WI38 (cell line): ENCODE measurements at regions not wholly inside any gene's neighbourhood (a gene's known extent, or its start where the extent isn't known, plus 50 kb on each side); places are given as distances from the start of the nearest gene placed in this dataset.

ENCODE experiments used
- H3K4me3 ChIP-seq: 2 replicates; pipeline ENCODE4 v1.5.1; 2011; ENCODE audit warnings: low read depth, mild to moderate bottlenecking, control low read depth, low read length
- TF ChIP-seq, protein P1 (sequence below): IDR thresholded peaks from 2 replicates; pipeline ENCODE4 v1.5.1; 2012; ENCODE audit warnings: low read depth, mild to moderate bottlenecking, control low read depth, low read length

DNA sequence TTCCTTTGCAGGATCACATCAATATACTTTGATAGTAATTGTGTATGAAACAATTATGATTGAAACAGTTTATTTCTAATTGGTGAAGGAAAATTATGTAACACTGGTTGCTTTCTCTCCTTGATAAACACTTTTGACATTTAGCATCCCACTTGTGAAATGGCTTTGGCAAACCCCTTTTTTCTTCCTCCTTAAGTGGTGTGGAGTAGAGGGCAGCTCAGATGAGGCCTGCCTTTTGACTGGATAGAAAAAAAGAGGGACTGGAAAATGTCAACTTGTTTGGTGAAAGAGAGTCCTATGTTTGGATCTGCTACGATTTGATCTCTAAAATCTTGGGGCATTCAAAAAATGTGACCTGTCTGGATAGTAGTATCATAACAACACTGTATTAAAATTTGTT is 318.3 kb downstream of the MEIS1 start:
- H3K4me3 ChIP-seq: no peak overlapping the region
- TF ChIP-seq, protein P1, sequence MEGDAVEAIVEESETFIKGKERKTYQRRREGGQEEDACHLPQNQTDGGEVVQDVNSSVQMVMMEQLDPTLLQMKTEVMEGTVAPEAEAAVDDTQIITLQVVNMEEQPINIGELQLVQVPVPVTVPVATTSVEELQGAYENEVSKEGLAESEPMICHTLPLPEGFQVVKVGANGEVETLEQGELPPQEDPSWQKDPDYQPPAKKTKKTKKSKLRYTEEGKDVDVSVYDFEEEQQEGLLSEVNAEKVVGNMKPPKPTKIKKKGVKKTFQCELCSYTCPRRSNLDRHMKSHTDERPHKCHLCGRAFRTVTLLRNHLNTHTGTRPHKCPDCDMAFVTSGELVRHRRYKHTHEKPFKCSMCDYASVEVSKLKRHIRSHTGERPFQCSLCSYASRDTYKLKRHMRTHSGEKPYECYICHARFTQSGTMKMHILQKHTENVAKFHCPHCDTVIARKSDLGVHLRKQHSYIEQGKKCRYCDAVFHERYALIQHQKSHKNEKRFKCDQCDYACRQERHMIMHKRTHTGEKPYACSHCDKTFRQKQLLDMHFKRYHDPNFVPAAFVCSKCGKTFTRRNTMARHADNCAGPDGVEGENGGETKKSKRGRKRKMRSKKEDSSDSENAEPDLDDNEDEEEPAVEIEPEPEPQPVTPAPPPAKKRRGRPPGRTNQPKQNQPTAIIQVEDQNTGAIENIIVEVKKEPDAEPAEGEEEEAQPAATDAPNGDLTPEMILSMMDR: no peak

DNA sequence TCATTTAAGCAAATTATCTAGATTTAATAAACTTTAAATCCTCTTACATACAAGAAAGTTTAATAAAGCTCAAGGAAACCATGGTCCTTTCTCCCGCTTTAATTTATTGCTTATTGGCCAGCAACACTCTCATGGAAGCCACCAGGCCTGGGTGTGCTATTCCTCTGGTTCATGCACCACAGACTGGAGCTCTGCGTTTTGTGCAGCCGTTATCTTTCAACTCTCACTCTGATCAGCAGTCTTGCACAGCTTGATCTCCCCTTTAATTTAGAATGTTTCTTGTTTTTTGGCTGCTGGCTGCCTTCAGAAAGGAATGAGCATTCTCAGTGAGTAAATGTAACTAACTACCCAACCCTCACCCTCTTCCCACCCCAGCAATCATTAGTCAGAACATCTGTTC is 318.7 kb downstream of the MEIS1 start:
- no peak overlapping the region for H3K4me3 ChIP-seq
- TF ChIP-seq, protein P1: no peak

DNA sequence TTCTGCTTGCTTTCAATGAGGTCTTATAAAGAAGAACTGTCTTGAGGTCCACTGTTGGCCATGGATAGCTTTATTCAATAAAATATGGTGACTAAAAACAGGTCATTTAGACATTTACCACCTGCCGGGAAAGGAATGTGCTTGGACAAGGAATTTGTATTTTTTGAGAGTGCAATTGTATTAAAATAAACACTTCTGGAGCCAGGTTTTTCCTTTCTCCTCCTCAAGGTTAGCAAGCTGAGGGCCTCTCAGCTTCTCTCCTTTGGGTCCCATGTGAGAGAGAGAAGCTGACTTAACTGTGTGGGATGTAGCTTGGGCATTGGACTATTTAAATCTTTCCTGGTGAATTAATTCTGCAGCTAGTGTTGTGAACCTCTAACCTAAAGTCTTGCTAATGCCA is 321.0 kb downstream of the MEIS1 start:
- TF ChIP-seq, protein P1: no peak
- H3K4me3 ChIP-seq: no peak overlapping the region

DNA sequence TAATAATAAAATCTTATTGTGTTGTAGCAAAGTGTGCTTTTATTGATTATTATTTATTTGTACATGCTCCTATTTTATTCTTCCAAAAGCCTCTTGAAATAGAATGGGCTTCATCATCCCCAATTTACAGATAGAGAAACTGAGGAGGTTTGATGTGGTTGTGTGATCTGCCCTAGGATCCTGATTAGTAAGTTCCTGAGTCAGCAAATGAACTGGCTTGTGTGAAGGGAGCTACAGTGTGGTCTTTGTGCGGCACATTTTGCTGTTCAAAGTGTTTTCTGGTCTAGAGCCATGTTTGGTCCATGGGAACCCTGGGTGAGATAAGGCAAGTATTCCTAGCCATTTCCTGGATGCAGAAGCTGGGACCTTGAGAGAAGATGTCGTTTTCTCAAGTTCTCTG is 326.9 kb downstream of the MEIS1 start:
- TF ChIP-seq, protein P1: no peak

DNA sequence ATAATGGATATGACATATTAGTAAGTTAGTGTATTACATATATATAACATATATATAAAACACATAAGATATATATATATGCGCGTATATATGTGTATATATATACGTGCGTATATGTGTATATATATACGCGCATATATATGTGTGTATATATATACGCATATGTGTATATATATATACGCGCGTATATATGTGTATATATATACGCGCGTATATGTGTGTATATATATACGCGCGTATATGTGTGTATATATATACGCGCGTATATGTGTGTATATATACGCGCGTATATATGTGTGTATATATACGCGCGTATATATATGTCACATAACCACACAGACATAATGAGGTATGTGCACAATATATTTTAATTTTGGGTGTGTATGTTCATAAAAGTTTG is 327.8 kb downstream of the MEIS1 start:
- TF ChIP-seq, protein P1: no peak

More for the DNA sequence above, 326.9 kb downstream of the MEIS1 start:
- H3K4me3 ChIP-seq: no peak overlapping the region

DNA sequence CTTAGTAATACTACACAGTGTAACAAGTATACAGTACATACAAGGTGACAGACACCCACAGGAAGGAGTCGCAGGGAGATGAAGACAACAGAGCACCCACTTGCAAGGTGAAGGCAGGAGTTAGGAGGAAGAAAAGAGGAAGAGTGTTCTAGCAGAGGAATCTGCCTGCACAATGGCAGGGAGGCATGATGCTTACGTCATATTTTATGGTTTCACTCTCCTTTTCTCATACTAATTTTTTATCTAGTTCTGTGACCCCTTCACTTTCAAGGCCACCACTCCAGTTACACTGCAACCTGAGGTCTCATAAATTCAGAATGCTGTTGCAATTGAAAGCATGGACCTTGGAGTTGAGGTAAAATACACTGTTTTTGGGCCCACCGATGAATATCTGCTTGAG is 331.7 kb downstream of the MEIS1 start:
- TF ChIP-seq, protein P1: no peak

More for the DNA sequence above, 327.8 kb downstream of the MEIS1 start:
- H3K4me3 ChIP-seq: no peak overlapping the region

GRCh38 chr2:66771359-66771976 is 336.5 kb downstream of the MEIS1 start:
- TF ChIP-seq, protein P1: no peak

More for the DNA sequence above, 331.7 kb downstream of the MEIS1 start:
- H3K4me3 ChIP-seq: no peak overlapping the region

More at GRCh38 chr2:66771359-66771976, 336.5 kb downstream of the MEIS1 start:
- H3K4me3 ChIP-seq: no peak overlapping the region
